T-helper 2 cell treated with Interferon-gamma antibody and Interleukin-4, amounts not matched to agents 5 μg/mL and 100 μg/mL, for 36 hours (primary cell): ENCODE measurements at regions not wholly inside any gene's neighbourhood (a gene's known extent, or its start where the extent isn't known, plus 50 kb on each side); places are given as distances from the start of the nearest gene placed in this dataset.
"Not testable (repeated sequence)": the region's sequence is repeated elsewhere in the genome, so short reads cannot be mapped to it uniquely, and the experiment has no call there.

Experiments used
- DNase-seq: peaks from one replicate; pipeline ENCODE4 v3.0.0; 2021; ENCODE audit warnings: low spot score
- H3K27ac Mint-ChIP-seq: one replicate; pipeline ENCODE4 v1.8.0; 2021; ENCODE audit warnings: mild to moderate bottlenecking, mixed read lengths
- H3K27me3 Mint-ChIP-seq: one replicate; pipeline ENCODE4 v1.8.0; 2021; ENCODE audit warnings: low read depth, mixed read lengths
- H3K36me3 Mint-ChIP-seq: one replicate; pipeline ENCODE4 v1.8.0; 2021; ENCODE audit warnings: low read depth, mixed read lengths
- H3K4me1 Mint-ChIP-seq: one replicate; pipeline ENCODE4 v1.8.0; 2021; ENCODE audit warnings: low read depth, mixed read lengths
- H3K4me3 Mint-ChIP-seq: one replicate; pipeline ENCODE4 v1.8.0; 2022; ENCODE audit warnings: mild to moderate bottlenecking, moderate library complexity, mixed read lengths
- H3K9me3 Mint-ChIP-seq: one replicate; pipeline ENCODE4 v1.8.0; 2021; ENCODE audit warnings: mixed read lengths

DNA sequence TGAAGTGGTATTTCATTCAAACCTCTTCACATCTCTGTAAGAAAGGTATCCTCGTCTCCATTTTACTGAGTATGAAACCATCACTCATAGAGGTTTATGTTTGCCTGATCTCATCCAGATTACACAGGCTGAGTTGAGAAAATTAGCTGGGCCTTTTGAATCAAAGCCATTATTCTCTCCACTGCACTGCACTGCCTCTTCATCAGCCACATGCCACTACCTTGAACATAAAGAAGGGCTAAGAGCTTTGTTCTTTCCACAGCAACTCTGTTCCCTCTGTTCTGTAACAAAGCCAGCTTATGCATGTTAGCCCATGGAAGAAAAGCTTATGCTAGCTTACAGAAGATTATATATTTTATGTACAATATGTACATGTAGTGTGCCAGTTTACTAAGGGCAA lies 362.6 kb upstream of the DLGAP1 start:
- DNase-seq: no peak
- Mint-ChIP-seq H3K36me3 (no peaks in the 10 kb centered on the region), H3K4me3 (no peak overlapping the region), H3K27ac (no peak overlapping the region), H3K9me3 (peaks cover 41% of the 10 kb centered on the region), H3K27me3 (no peaks in the 10 kb centered on the region), H3K4me1 (no peaks in the 10 kb centered on the region)

DNA sequence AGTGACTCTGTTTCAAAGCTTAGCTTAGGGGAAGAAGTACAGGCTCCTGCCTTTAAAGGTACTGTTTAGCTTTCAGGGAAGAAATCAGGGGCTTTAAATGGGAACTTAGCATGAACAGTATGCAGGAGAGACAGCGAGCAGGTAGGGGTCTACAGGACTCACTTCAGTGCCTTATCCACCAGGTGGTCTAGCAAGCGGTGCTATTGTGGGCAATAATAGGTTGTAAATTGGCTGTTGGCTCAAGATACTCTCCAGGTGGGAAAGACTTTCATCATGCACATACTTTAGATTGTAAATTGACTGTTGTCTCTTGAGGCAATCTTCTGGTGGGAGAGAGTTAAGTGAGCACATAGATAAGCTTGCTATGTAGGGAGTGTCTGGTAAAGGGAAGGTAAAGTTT lies 358.6 kb upstream of the DLGAP1 start:
- Mint-ChIP-seq H3K36me3 (no peaks in the 10 kb centered on the region), H3K27ac (no peak overlapping the region), H3K27me3 (no peaks in the 10 kb centered on the region), H3K4me1 (no peaks in the 10 kb centered on the region), H3K9me3 (peaks cover 34% of the 10 kb centered on the region), H3K4me3 (no peak overlapping the region)
- DNase-seq: no peak

GRCh38 chr18:4808891-4809290 lies 353.8 kb upstream of the DLGAP1 start:
- Mint-ChIP-seq H3K36me3 (no peaks in the 10 kb centered on the region), H3K4me3 (no peak overlapping the region), H3K27me3 (no peaks in the 10 kb centered on the region), H3K4me1 (no peaks in the 10 kb centered on the region), H3K27ac (no peak overlapping the region), H3K9me3 (peaks cover 24% of the 10 kb centered on the region)
- no peak for DNase-seq

GRCh38 chr18:4807604-4808293 lies 352.6 kb upstream of the DLGAP1 start:
- DNase-seq: no peak
- Mint-ChIP-seq H3K4me1 (no peaks in the 10 kb centered on the region), H3K36me3 (no peaks in the 10 kb centered on the region), H3K27ac (no peak overlapping the region), H3K4me3 (no peak overlapping the region), H3K9me3 (peaks cover 20% of the 10 kb centered on the region), H3K27me3 (no peaks in the 10 kb centered on the region)

GRCh38 chr18:4806331-4806730 lies 351.2 kb upstream of the DLGAP1 start:
- Mint-ChIP-seq H3K27me3 (no peaks in the 10 kb centered on the region), H3K4me3 (no peak overlapping the region), H3K27ac (no peak overlapping the region), H3K4me1 (no peaks in the 10 kb centered on the region), H3K36me3 (no peaks in the 10 kb centered on the region), H3K9me3 (peaks cover 20% of the 10 kb centered on the region)
- no peak for DNase-seq

DNA sequence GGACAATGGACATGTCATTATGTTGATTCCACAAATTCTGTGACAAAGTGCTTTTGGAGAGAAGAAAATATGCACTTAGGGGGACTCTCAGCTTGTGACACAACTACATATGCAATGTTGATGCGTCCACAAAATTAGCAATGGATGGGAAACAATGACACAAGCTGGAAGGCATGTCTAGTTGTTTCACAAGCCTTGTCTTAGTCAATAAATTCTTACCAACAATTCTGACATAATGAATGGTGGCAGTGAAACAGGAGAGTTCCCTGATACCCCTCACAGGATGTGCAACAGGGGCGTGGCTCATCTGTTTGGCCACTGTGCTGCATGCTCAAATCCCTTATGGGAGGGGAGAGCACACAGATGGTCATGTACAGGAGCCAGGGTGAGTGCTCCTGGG lies 347.2 kb upstream of the DLGAP1 start:
- Mint-ChIP-seq H3K4me1 (no peaks in the 10 kb centered on the region), H3K27ac (no peak overlapping the region), H3K4me3 (no peak overlapping the region), H3K27me3 (no peaks in the 10 kb centered on the region), H3K36me3 (no peaks in the 10 kb centered on the region), H3K9me3 (peaks cover 20% of the 10 kb centered on the region)
- no peak for DNase-seq

DNA sequence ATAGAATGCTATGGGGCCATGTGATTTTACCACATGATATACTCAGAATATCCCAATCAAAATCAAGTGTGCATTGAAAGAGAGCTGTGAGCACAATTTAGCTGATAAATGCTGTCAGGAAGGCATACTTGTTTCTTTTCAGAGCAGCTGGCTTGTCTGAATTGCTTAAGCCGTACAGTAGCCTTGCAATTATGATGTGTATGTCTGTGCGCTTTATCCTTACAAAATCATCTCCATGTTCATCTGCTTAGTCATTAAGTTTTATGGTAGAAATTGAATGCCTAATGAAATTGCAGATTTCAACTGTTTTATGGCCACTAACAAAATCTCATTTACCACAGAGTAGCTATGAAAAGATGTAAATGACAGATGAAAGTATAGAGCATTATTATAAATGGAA lies 346.0 kb upstream of the DLGAP1 start:
- no peaks in the 10 kb centered on the region for H3K36me3 Mint-ChIP-seq
- peaks cover 20% of the 10 kb centered on the region for H3K9me3 Mint-ChIP-seq
- no peak for DNase-seq
- no peak overlapping the region for H3K4me3 Mint-ChIP-seq
- no peaks in the 10 kb centered on the region for H3K4me1 Mint-ChIP-seq
- H3K27me3 Mint-ChIP-seq: no peaks in the 10 kb centered on the region
- no peak overlapping the region for H3K27ac Mint-ChIP-seq

GRCh38 chr18:4797002-4797685 lies 342.0 kb upstream of the DLGAP1 start:
- DNase-seq: no peak
- peaks cover 40% of the 10 kb centered on the region for H3K9me3 Mint-ChIP-seq
- no peak overlapping the region for H3K27ac Mint-ChIP-seq
- no peaks in the 10 kb centered on the region for H3K4me1 Mint-ChIP-seq
- no peak overlapping the region for H3K4me3 Mint-ChIP-seq
- no peaks in the 10 kb centered on the region for H3K36me3 Mint-ChIP-seq
- H3K27me3 Mint-ChIP-seq: no peaks in the 10 kb centered on the region

DNA sequence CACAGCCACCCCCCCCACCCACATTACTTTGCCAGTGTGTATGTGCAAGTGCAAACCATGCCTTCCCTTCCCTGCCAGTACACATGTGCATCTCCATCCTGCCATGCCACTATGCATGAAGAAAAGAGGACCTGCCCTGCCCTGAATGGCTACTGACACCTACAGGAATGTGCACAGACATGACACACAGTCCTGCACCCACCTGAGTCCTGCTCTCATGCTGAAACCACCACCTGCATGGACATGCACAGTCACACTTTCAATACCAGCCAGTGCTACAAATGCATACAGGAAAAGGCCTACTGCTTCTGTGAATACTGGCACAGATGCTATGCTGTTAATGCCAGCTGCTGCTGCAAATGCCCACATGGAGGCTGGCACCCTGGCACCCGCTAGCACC lies 334.4 kb upstream of the DLGAP1 start:
- no peak for DNase-seq
- no peaks in the 10 kb centered on the region for H3K4me1 Mint-ChIP-seq
- H3K27me3 Mint-ChIP-seq: no peaks in the 10 kb centered on the region
- no peak overlapping the region for H3K27ac Mint-ChIP-seq
- no peaks in the 10 kb centered on the region for H3K36me3 Mint-ChIP-seq
- H3K4me3 Mint-ChIP-seq: no peak overlapping the region
- peaks cover 60% of the 10 kb centered on the region for H3K9me3 Mint-ChIP-seq

- Mint-ChIP-seq H3K4me3 (no peak overlapping the region), H3K27ac (no peak overlapping the region), H3K27me3 (no peaks in the 10 kb centered on the region), H3K36me3 (no peaks in the 10 kb centered on the region), H3K9me3 (peaks cover 18% of the 10 kb centered on the region), H3K4me1 (no peaks in the 10 kb centered on the region)
- DNase-seq: no peak
Measured at GRCh38 chr18:4781873-4782272, 326.8 kb upstream of the DLGAP1 start.

GRCh38 chr18:4765401-4765800 lies 310.3 kb upstream of the DLGAP1 start:
- no peaks in the 10 kb centered on the region for H3K27me3 Mint-ChIP-seq
- H3K4me3 Mint-ChIP-seq: no peak overlapping the region
- no peak overlapping the region for H3K27ac Mint-ChIP-seq
- no peaks in the 10 kb centered on the region for H3K4me1 Mint-ChIP-seq
- no peaks in the 10 kb centered on the region for H3K36me3 Mint-ChIP-seq
- peaks cover 42% of the 10 kb centered on the region for H3K9me3 Mint-ChIP-seq
- no peak for DNase-seq

- Mint-ChIP-seq H3K27me3 (no peaks in the 10 kb centered on the region), H3K4me3 (no peak overlapping the region), H3K27ac (no peak overlapping the region)
Measured at GRCh38 chr18:4762330-4762729, 307.2 kb upstream of the DLGAP1 start.

DNA sequence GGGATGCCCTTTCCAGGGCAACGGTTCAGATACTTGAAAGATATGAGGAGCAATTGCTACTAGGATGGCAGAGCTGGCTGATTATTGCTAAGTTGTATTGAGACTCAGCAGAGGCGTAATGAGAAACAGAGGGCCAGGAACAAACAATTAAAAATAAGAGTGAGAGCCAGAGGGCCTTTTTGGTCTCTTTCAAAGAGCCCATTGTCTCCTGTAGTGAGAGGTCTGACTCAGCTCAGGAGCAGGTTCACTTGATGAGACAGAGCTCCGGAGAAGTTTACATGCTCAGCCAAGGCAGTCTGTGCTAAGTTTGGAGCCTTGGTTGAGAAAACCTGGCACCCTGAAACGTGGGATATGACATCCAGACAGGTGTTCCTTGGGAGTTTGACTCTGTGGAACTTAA lies 303.9 kb upstream of the DLGAP1 start:
- Mint-ChIP-seq H3K4me1 (no peaks in the 10 kb centered on the region), H3K4me3 (no peak overlapping the region), H3K9me3 (peaks cover 17% of the 10 kb centered on the region), H3K27ac (no peak overlapping the region), H3K27me3 (no peaks in the 10 kb centered on the region), H3K36me3 (no peaks in the 10 kb centered on the region)
- DNase-seq: no peak

More at GRCh38 chr18:4762330-4762729, 307.2 kb upstream of the DLGAP1 start:
- Mint-ChIP-seq H3K36me3 (no peaks in the 10 kb centered on the region), H3K4me1 (no peaks in the 10 kb centered on the region), H3K9me3 (peaks cover 25% of the 10 kb centered on the region)
- no peak for DNase-seq

GRCh38 chr18:4755848-4756247 lies 300.7 kb upstream of the DLGAP1 start:
- no peaks in the 10 kb centered on the region for H3K36me3 Mint-ChIP-seq
- no peak for DNase-seq
- no peak overlapping the region for H3K4me3 Mint-ChIP-seq
- H3K27me3 Mint-ChIP-seq: no peaks in the 10 kb centered on the region
- no peaks in the 10 kb centered on the region for H3K4me1 Mint-ChIP-seq
- H3K27ac Mint-ChIP-seq: no peak overlapping the region
- H3K9me3 Mint-ChIP-seq: peaks cover 20% of the 10 kb centered on the region

- not testable (repeated sequence) for H3K4me1 Mint-ChIP-seq, H3K4me3 Mint-ChIP-seq, H3K27me3 Mint-ChIP-seq, DNase-seq, H3K27ac Mint-ChIP-seq, H3K36me3 Mint-ChIP-seq
- peaks cover 31% of the 10 kb centered on the region for H3K9me3 Mint-ChIP-seq
Measured at GRCh38 chr18:4753151-4753550, 298.0 kb upstream of the DLGAP1 start.
